GM19239 (cell line): ENCODE measurements at regions not wholly inside any gene's neighbourhood (a gene's known extent, or its start where the extent isn't known, plus 50 kb on each side); places are given as distances from the start of the nearest gene placed in this dataset.
A peak's percentile ranks its signal among the peaks of the same experiment; 100 is the strongest.
"Not testable (repeated sequence)": the region's sequence is repeated elsewhere in the genome, so short reads cannot be mapped to it uniquely, and the experiment has no call there.

Experiments
- DNase-seq: peaks from one replicate; pipeline ENCODE4 v3.0.0; 2011; ENCODE audit warnings: low spot score; ENCODE audit not compliant: insufficient read length
- FAIRE-seq: peaks from 2 replicates; lab custom pipeline; 2011; peaks lifted over from hg19 to GRCh38; lab: Jason Lieb, UNC

DNA sequence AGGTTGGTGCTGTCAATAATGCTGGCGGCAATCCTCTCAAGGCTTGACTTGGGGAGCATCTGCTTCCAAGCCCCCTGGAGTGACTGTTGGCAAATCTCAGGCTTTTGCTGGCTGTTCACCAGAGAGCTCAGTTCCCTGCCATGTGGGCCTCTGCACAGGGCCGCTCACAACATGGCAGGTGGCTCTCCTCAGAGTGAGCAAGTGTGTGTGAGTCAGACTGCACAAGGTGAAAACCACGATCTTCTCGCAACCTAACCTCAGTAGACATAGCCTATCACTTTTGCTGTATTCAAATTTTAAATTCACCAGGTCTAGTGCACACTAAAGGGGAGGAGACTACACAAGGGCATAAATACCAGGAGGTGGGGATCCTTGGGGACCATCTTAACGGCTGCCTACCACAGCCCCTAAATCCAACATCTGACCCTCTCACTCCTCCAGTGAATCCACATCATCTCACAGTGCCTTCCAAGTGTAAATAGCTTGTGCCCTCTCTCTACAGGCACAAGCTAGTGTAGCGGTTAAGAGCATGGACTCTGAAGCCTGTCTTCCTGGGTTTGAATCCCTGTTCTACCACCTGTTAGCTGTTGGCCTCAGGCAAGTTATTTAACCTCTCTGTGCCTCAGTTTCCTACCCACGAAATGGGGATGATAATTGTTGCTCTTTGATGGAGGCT lies 187.7 kb upstream of the CXCR4 start:
- no peak for DNase-seq
- FAIRE-seq: peak; percentile 21

DNA sequence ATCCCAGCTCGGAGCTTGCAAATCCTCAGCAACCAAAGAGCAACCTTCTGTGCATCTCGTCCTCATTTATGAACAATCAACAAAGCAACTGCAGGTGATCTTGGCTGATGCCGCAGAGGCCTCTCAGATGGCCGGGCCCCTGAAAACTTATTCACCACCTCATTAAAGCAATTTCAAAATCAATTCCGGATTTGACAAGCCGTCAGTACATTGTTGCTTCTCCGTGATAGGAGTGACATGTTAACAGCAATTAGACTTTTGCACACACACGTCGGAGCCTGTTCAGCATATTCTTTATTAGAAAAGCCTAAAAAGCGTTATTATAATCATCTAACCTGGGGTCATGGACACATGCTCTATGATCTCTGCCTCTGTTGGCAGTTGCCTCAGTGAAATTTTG lies 183.1 kb upstream of the CXCR4 start:
- FAIRE-seq: no peak
- no peak for DNase-seq

DNA sequence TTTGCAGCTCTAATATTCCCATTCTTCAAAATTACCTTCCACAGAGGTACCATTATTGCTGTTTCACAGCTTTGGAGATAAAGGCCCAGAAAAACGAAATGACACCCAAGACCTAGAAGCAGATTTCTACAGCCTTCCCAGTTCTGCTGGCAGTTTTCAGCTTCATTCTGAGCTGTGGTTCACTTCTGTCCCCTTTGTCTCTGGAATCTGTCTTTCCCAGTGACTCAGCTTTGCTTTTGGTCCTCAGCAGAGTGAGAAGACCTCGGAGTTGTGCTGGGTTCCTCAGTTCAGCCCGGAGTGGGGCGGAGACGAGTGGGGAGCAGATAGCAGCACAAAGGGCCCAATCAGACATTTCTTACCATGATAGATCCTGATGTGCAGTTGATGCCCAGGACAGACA lies 180.7 kb upstream of the CXCR4 start:
- DNase-seq (no peak), FAIRE-seq (no peak)

DNA sequence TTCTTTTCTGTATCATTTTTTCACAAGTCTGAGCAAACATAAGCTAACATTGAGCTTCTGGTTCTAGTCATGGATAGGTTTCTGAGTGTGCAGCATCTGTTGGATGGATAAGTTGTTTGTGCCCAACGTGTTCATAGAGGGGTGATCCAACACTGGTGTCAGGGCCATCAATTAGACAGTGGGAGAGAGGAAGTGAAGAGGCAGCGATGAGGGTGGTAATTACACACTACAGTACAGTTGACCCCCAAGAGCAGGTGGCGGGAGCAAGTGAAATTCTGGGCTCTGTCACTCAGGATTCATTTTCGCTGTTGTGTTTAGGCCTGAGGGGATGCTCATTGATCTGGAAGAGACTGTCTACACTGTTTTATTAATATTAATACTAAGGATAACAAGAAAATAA lies 180.0 kb upstream of the CXCR4 start:
- DNase-seq (no peak), FAIRE-seq (no peak)

DNA sequence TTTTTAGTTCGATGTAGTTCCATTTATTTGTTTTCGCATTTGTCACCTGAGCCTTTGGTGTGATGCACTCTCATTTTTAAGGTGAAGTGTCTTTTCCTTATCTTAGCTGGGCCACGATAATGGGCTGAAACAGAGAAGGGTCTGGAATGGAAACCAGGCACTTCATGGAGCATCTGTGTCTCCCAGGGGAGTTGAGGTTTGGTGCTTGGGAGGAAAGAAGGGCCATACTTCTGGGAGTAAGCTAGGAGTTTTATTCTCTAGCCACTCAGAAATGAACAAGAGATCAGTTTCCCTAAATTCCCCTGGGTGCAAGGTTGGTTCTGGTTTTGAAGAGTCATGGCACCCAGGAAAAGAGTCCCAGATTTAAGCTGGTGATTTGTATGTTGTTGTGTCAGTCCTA lies 179.4 kb upstream of the CXCR4 start:
- no peak for FAIRE-seq

DNA sequence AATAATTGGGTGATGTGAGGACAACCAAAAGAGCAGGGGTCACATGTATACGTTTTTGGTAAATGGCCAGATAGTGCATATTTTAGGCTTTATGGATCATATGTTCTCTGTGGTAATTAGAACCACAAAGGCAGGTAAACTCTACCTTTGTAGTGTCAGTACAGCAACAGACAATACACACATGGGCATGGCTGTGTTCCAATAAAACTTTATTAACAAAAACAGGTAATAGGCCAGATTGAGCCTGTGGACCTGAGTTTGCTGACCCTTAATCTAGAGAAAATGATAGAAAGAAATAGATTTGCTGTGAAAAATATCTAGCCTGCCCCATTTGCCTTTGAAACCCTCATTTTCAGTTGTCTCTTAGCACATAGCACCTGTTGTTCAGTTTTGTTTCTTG lies 177.2 kb upstream of the CXCR4 start:
- no peak for DNase-seq
- FAIRE-seq: no peak

More for the DNA sequence above, 179.4 kb upstream of the CXCR4 start:
- DNase-seq: no peak

DNA sequence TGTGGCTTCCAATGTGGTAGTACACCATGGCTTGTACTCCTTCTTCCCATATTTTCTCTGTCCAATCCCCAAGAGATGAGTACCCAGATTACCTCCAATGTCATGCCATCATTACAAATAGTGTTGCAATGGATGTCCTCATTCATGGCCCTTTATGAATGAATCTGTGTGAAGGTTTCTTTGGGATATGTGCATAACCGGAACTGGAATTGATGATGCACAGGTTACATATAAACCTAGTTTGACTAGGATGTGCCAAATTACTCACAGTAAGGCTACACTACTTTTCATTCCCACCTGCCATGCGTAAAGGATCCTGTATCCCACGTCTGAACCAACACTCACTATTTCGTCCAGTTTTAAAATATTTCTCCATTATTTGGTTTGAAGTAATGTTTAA lies 173.9 kb upstream of the CXCR4 start:
- no peak for DNase-seq
- FAIRE-seq: no peak

DNA sequence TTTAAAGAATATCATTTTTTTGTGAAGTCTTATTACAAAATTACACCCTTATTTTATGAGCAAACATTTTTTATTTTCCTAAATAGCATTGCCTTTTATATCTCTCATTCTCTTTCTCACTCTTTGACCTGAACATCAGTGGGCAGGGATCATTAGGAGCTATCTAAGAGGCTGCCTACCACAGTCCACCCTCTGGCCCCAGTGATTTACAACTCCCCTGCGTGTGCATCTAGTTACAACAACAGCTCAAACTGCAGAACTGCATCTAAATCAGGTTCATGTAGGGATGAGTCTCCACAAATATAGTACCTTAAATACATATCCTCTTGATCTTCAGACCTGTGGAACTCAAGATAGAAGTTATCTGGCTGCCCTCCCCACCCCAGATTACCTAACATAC lies 172.4 kb upstream of the CXCR4 start:
- DNase-seq (no peak), FAIRE-seq (no peak)

DNA sequence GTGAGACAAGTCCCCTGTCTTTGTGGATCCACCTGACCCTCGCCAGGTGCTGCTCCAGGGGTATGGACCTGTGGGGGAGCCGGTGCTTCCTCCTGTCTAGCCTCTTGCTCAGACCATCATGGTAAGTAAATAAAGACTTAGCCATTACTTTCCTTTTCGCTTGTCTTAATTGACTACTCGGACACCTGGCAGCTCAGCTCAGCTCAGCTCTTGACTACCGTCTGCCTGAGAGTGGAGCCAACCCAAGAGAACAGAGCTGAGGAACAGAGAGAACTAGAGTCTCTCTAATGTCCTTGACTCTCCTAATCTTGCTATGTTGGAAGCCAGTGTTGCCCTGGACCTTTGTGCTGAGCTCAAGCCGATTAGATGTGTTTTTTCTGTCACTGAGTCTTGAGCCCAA lies 170.3 kb upstream of the CXCR4 start:
- FAIRE-seq (no peak), DNase-seq (no peak)

DNA sequence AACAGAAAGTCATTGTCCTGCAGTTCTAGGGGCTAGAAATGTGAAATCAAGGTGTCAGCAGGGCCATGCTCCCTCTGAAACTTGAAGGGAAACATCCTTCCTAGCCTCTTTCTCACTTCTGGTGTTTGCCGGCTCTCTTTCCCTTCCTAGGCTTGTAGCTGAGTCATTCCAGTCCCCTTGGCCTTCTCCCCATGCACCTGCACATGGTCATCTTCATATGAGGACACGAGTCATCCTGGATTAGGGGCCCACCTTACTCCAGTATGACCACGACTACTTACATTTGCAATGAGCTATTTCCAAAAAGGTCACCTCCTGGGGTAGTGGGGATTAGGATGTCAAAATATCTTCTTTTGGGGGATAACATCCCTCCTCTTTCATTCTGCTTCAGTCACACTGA lies 168.5 kb upstream of the CXCR4 start:
- no peak for DNase-seq
- no peak for FAIRE-seq

DNA sequence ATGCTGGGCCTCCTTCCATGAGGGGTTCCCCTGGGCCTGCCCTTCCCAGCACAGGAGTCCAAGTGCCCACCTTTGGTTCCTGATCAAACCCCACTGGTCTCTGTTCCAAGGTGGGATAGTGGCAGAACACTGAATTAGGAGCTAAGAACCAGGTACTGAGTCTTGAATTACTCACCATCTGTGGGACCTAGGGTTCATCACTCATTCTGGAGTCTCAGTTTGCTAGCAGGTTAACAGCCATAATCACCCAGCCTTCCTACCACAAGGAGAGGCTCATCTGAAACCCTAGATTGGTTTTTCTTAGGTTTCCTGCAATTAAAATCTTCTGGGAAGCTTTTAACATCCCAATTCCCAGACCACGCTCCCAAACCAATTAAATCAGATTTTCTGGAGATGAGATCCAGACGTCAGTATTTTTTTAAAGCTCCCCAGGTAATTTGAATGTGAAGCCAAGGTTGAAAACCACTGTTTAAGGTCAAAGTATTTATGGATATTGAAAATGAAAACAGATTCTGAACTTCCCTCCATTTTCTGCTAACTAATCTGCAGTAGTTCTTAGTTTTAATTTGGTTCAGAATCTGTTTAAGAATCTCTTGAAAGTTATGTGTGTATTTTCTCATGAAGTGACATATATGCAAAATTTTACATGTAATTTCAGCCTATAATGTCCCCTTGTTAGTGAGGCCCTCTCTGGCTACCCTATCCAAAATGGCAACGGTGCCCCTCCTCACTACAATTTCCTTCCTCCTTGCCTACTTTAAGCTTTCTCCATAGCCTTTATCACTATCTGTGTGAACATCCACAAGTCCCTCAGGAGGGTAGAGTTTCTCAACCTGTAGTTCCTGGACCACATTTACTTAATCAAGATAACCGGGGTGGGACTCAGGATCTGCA lies 166.5 kb upstream of the CXCR4 start:
- FAIRE-seq (peak; percentile 83), DNase-seq (no peak)

DNA sequence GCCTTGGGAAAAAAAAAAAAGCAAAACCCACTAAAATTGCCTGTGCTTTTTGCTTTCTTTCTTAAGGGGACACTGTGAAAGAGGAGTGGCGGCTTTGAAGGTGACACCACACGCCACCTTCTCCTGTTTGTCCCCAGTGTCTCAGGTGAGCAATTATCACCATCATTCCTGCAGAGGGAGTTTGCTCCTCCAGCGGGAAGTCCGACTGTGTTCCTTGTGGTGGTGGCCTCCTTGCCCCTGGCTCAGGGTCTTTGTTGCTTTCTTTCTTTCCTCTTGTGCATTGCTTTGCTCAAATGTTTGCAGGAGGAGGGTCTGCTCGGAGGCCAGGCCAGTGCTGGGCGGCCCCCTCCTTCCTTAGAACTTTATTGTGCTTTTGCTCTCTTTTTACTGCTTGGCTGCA lies 164.3 kb upstream of the CXCR4 start:
- FAIRE-seq: no peak
- no peak for DNase-seq

DNA sequence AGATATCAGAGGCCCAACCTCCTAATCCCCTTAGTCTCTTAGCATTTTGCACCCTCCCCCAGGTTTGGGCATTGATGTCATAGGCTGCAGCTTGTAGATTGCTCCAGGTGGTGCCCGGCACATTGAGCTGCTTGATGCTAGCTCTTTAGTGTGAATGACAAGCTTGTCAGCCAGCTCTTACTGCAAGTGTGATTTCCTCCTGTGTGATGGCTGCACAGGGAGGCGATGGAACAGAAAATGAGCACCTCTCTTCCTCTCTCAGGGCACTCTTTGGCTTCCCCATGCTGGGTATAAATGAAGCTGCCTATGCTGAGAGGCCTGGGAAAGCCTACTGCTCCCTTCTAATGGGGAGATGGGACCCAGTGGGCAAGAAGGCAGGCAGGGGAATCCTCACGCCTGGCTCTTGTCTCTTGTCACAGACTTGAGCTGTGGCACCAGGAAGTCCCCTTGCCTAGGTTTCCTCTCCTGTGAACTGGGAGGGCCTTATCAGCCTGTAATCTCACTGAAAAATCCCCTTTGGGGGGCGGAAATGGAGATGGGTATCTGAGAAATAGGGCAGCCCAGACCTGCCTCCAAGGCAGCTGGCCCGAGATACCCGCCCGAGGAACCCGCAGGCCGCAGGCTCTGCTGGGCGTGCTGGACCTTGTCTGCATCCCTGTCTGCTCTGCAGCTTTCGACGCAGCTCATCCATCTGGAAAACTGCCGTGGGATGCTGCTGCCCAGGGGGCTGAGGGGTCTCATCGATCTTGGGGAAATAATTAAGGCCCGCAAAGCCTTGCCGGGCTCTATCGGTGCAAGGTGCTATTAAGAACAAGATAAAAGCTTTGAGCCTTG lies 163.5 kb upstream of the CXCR4 start:
- peak; percentile 69 for FAIRE-seq
- DNase-seq: no peak

DNA sequence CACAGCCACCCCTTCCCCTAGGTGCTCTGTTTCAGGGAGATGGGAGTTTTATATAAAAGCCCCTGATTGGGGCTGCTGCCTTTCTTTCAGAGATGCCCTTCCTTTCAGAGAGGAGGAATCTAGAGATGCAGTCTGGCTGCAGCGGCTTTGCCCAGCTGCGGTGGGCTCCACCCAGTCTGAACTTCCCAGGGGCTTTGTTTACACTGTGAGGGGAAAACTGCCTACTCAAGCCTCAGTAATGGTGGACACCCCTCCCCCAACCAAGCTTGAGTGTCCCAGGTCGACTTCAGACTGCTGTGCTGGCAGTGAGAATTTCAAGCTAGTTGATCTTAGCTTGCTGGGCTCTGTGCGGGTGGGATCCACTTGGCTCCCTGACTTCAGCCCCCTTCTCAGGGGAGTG lies 148.4 kb upstream of the CXCR4 start:
- FAIRE-seq, DNase-seq: not testable (repeated sequence)

DNA sequence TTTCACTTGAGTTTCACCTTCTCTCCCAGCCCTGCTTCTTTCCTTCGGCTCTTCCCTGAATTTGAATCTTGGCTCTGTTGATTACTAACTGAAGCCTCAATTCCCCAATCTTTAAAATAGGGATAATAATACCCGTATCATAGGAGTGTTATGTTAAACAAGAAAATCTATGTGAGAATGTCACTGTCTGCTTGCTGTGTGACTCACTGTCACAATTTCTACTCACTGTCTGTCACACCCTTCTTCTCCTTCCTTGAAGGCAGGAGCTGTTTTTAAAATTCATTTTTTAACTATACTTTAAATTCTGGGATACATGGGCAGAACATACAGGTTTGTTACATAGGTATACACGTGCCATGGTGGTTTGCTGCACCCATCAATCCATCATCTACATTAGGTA lies 141.6 kb upstream of the CXCR4 start:
- FAIRE-seq (no peak), DNase-seq (no peak)

DNA sequence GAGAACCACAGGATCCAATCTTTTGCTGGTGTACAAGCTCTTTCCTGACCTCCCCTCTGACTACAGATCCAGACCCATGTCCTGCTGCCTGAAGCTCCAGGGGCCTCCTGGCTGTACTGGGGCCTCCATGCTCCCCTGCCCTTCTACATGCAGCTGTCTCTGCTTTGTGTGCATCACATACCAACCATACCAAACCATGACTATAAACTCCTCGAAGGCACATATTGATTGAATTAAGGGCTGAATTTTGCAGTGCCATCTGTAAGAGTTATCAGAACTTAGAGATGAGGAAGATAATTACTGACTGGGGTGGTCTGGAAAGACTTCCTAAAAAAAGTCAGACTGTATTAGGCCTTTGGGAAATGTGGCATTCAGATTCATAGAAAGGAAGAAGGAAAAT lies 139.9 kb upstream of the CXCR4 start:
- FAIRE-seq (no peak), DNase-seq (no peak)

DNA sequence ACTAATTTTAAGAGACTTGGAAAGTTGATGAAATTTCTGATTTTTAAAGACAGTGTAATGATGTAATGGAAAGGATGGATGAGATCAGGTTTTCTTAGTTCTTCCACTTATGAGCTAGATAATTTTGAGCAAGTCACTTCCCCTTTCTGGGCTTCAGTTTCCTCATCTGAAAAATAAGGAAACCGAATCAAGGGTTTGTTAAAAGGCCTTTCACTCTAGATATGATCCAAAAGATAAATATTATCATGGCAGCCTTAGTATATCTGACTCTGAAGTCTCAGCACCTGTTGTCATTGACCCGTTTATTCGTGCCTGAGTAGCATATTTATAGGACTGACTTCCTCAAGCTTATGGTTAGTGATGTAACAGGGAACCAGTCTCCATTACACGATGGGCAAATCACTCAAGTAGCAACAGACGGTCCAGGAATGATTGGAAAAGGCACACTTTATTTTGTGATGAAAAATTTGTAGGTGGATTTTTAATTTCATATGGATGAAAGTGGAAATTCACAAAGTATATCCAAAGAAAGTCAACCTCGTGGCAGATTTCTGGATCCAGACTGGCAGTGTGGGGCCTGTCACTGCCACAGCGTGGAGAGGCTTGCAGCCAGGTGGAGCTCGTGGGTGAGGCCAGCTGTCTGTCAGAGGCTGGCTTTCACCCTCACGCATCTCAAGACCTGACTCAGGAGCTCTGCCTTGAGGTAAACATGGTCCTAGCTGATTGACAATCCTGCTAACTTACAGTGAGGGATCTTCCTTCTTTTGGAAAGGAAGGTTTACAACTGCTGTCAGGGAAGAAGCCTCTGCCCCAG lies 137.9 kb upstream of the CXCR4 start:
- DNase-seq (no peak), FAIRE-seq (peak; percentile 91)

DNA sequence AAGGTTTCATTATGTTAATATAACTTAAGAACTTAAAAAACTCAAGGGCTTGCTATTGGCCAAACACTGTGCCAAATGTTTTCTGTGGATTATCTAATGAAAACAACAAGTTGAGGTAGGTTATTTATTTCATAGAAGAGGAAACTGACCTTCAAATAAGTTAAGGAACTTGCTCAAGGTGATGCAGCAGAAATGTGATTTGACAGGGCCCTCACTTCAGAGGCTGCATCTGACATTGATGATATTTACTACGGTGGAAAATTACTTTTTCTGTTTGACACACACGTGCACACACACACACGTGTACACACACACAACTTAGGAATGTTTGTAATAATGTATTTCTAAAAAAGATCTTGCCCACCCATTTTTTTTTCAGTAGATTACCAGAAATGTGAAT lies 137.2 kb upstream of the CXCR4 start:
- DNase-seq (no peak), FAIRE-seq (no peak)

DNA sequence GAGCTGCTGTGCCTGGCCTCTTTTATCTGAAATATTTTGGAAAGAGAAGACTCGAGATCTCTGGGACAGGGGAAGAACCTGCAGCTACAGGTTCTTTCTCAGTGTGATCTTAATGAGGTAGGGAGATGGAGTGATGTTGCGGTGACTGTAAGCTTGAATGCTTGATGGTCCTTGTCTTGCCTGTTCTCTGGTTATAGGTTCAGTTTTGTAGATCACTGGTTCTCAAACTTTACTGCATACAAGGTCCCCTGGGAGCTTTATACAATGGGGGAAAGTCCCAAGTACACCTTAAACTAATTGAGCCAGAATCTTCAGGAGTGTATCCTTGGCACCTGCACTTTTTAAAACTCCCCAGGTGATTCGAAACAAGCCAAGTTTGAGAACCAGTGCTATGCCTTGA lies 136.7 kb upstream of the CXCR4 start:
- no peak for DNase-seq
- peak; percentile 94 for FAIRE-seq
